SK-N-SH (cell line): ENCODE measurements at regions not wholly inside any gene's neighbourhood (a gene's known extent, or its start where the extent isn't known, plus 50 kb on each side); places are given as distances from the start of the nearest gene placed in this dataset.

Experiments
- CTCF ChIA-PET: fragments of 300-600, 350-600 bp; formaldehyde crosslinking; extraction: SDS; loops from one replicate; lab custom pipeline; 2021; lab: Yijun Ruan, JAX
- POLR2A ChIA-PET: fragments of 350-600 bp; sonication (Branson Sonifier 250); formaldehyde crosslinking; extraction: SDS; loops from one replicate; lab custom pipeline; 2020; ENCODE audit warnings: antibody characterized with exemption, inconsistent platforms; lab: Yijun Ruan, JAX
- DNase-seq: peaks from one replicate; pipeline ENCODE4 v3.0.0; 2012
- H2AFZ ChIP-seq: fragments of 200-600 bp; sonication (generic); 2 replicates; pipeline ENCODE4 v1.8.1; 2016; ENCODE audit warnings: antibody characterized with exemption, mild to moderate bottlenecking, low read depth
- H3F3A ChIP-seq: fragments of 200-600 bp; sonication (generic); replicated peaks from 2 replicates; pipeline ENCODE3; 2016; ENCODE audit warnings: antibody characterized with exemption, mild to moderate bottlenecking; ENCODE audit not compliant: insufficient read depth
- H3K27ac ChIP-seq, 2 experiments: fragments of 200-500 bp in 1 of 2; fragments of 200-600 bp in 1 of 2; sonication (Bioruptor generic) in 1 of 2; sonication (generic), shearing (Covaris generic) in 1 of 2; 2 replicates each; pipeline versions ENCODE4 v1.5.1 to v1.6.1; 2014 to 2016; ENCODE audit warnings: low read depth in 2 of 2, inconsistent platforms in 1 of 2, low read length in 1 of 2, mild to moderate bottlenecking in 1 of 2, mixed read lengths in 1 of 2
- H3K27me3 ChIP-seq: fragments of 200-600 bp; sonication (generic), shearing (Covaris generic); 2 replicates; pipeline ENCODE4 v1.6.1; 2016; ENCODE audit warnings: mixed run types; ENCODE audit not compliant: insufficient read depth
- H3K36me3 ChIP-seq, 2 experiments: fragments of 200-500 bp in 1 of 2; fragments of 200-600 bp in 1 of 2; sonication (Bioruptor generic) in 1 of 2; sonication (generic) in 1 of 2; replicated peaks in 1 of 2; 2 replicates each; pipeline versions ENCODE3 to v1.5.1; 2014 to 2016; ENCODE audit warnings: low read length in 1 of 2, mild to moderate bottlenecking in 1 of 2; ENCODE audit not compliant: insufficient read depth in 2 of 2, control insufficient read depth in 1 of 2
- H3K4me1 ChIP-seq, 2 experiments: fragments of 200-500 bp in 1 of 2; fragments of 200-600 bp in 1 of 2; sonication (Bioruptor generic) in 1 of 2; sonication (generic), shearing (Covaris generic) in 1 of 2; 2 replicates each; pipeline versions ENCODE4 v1.5.1 to v1.6.1; 2014 to 2016; ENCODE audit warnings: low read depth in 1 of 2, low read length in 1 of 2, mixed run types in 1 of 2; ENCODE audit not compliant: insufficient read depth in 2 of 2, control insufficient read depth in 1 of 2
- H3K4me2 ChIP-seq: fragments of 200-600 bp; sonication (generic), shearing (Covaris generic); 2 replicates; pipeline ENCODE4 v1.6.1; 2017; ENCODE audit warnings: mixed run types
- H3K4me3 ChIP-seq, 2 experiments: fragments of 200-500 bp in 1 of 2; fragments of 200-600 bp in 1 of 2; sonication (Bioruptor generic) in 1 of 2; sonication (generic), shearing (Covaris generic) in 1 of 2; 2 replicates each; pipeline versions ENCODE4 v1.5.1 to v1.8.1; 2014 to 2016; ENCODE audit warnings: low read depth in 2 of 2, inconsistent platforms in 1 of 2, low read length in 1 of 2, mild to moderate bottlenecking in 1 of 2, mixed read lengths in 1 of 2, moderate library complexity in 1 of 2
- H3K79me2 ChIP-seq: fragments of 200-600 bp; sonication (generic); 2 replicates; pipeline ENCODE4 v1.8.1; 2017; ENCODE audit warnings: mild to moderate bottlenecking; ENCODE audit not compliant: insufficient read depth
- H3K9ac ChIP-seq: fragments of 200-600 bp; sonication (generic); 2 replicates; pipeline ENCODE4 v1.6.1; 2017; ENCODE audit warnings: mixed run types
- H3K9me2 ChIP-seq: fragments of 200-600 bp; sonication (generic); 2 replicates; pipeline ENCODE4 v1.6.1; 2017; ENCODE audit warnings: mixed run types
- H3K9me3 ChIP-seq: fragments of 200-600 bp; sonication (generic); 2 replicates; pipeline ENCODE4 v1.6.1; 2017; ENCODE audit warnings: mixed run types, mild to moderate bottlenecking, moderate library complexity
- H4K20me1 ChIP-seq: fragments of 200-600 bp; sonication (generic); 2 replicates; pipeline ENCODE4 v1.6.1; 2017; ENCODE audit warnings: mild to moderate bottlenecking, mixed run types; ENCODE audit not compliant: insufficient read depth
- CTCF ChIP-seq: fragments of 200-600 bp; sonication (generic); IDR thresholded peaks from 2 replicates; pipeline ENCODE4 v1.6.1; 2017; ENCODE audit warnings: antibody characterized with exemption, mild to moderate bottlenecking, moderate library complexity
- ELF1 ChIP-seq: IDR thresholded peaks from 2 replicates; pipeline ENCODE4 v1.4.0; 2012
- EZH2phosphoT487 ChIP-seq: fragments of 200-600 bp; sonication (generic); IDR thresholded peaks from 2 replicates; pipeline ENCODE4 v1.6.1; 2017; ENCODE audit warnings: low read depth, mixed run types, mild to moderate bottlenecking, antibody characterized with exemption, moderate library complexity, borderline replicate concordance
- GATA2 ChIP-seq: sonication (generic); formaldehyde crosslinking; IDR thresholded peaks from 2 replicates; pipeline ENCODE4 v1.5.0; 2020; ENCODE audit warnings: mild to moderate bottlenecking, missing genetic modification reagents
- MEF2A ChIP-seq: IDR thresholded peaks from 2 replicates; pipeline ENCODE4 v1.4.0; 2012; ENCODE audit warnings: low read depth, borderline replicate concordance
- RAD21 ChIP-seq: IDR thresholded peaks from 2 replicates; pipeline ENCODE4 v1.6.1; 2012; ENCODE audit warnings: mild to moderate bottlenecking, low read length
- RFX5 ChIP-seq: IDR thresholded peaks from 2 replicates; pipeline ENCODE4 v1.6.1; 2012; ENCODE audit warnings: mild to moderate bottlenecking, improper control_type of control experiment, low read length
- SIN3A ChIP-seq: IDR thresholded peaks from 2 replicates; pipeline ENCODE4 v1.6.1; 2012; ENCODE audit warnings: low read depth, mild to moderate bottlenecking, low read length, moderate library complexity, borderline replicate concordance
- SMC3 ChIP-seq: IDR thresholded peaks from 2 replicates; pipeline ENCODE4 v1.6.1; 2012; ENCODE audit warnings: low read depth, low read length, improper control_type of control experiment
- TEAD4 ChIP-seq: IDR thresholded peaks from 2 replicates; pipeline ENCODE4 v1.4.0; 2012; ENCODE audit warnings: mild to moderate bottlenecking, borderline replicate concordance; ENCODE audit not compliant: insufficient read depth
- USF1 ChIP-seq: IDR thresholded peaks from 2 replicates; pipeline ENCODE4 v1.4.0; 2012; ENCODE audit warnings: low read depth, borderline replicate concordance
- ZBTB33 ChIP-seq: IDR thresholded peaks from 2 replicates; pipeline ENCODE4 v1.4.0; 2012; ENCODE audit warnings: low read depth, borderline replicate concordance
- WGBS: methylation state at CpG from one replicate; pipeline ENCODE4 v1.1.6; 2017; ENCODE audit warnings: low lambda C conversion rate; 5-methylcytosine and 5-hydroxymethylcytosine counted together
- TF ChIP-seq, protein P1 (sequence below): fragments of 150-350 bp; IDR thresholded peaks from 2 replicates; pipeline ENCODE4 v1.6.1; 2016; ENCODE audit warnings: mild to moderate bottlenecking, low read depth, low read length

DNA sequence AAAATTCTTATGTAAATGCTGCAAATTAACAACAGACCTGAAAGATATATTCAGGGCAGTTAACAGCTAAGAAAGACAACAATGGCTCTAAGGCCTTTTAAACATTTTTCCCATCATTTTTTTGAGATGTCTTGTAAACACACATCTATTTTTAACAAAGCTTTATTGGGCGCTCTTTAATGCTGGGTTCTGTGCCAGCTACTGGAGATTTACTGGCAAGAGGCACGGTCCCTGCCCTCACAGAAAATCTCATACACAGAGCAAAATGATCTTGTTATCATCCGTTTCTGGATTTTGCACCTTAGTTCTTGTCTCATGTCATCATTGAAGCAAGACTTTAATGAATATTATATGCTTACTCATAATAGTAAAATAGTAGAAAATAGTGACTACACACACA lies 1022.3 kb upstream of the WWC1 start:
- ChIA-PET CTCF (no interaction called here), POLR2A (no interaction called here)
- Histone ChIP-seq H3K9me3 (no peaks in the 10 kb centered on the region), H3F3A (no peaks in the 10 kb centered on the region), H4K20me1 (no peaks in the 10 kb centered on the region), H3K4me1 (no peaks in the 10 kb centered on the region; a peak in 1 of 4 replicates), H3K9ac (no peak overlapping the region), H3K36me3 (no peaks in the 10 kb centered on the region), H3K4me2 (no peak overlapping the region), H3K9me2 (no peaks in the 10 kb centered on the region), H3K27me3 (no peaks in the 10 kb centered on the region), H3K27ac (no peak overlapping the region), H3K4me3 (no peak overlapping the region), H3K79me2 (no peaks in the 10 kb centered on the region), H2AFZ (no peak overlapping the region)
- TF ChIP-seq, protein P1, sequence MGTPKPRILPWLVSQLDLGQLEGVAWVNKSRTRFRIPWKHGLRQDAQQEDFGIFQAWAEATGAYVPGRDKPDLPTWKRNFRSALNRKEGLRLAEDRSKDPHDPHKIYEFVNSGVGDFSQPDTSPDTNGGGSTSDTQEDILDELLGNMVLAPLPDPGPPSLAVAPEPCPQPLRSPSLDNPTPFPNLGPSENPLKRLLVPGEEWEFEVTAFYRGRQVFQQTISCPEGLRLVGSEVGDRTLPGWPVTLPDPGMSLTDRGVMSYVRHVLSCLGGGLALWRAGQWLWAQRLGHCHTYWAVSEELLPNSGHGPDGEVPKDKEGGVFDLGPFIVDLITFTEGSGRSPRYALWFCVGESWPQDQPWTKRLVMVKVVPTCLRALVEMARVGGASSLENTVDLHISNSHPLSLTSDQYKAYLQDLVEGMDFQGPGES: no peak
- no peak for TF ChIP-seq MEF2A
- TF ChIP-seq TEAD4: no peak
- TF ChIP-seq RAD21: no peak
- TF ChIP-seq SMC3: no peak
- no peak for TF ChIP-seq EZH2phosphoT487
- TF ChIP-seq GATA2 (CRISPR knock-in tag): no peak
- TF ChIP-seq ELF1: no peak
- no peak for TF ChIP-seq SIN3A
- no peak for TF ChIP-seq RFX5
- no peak for TF ChIP-seq ZBTB33
- no peak for TF ChIP-seq CTCF
- WGBS: 64% methylated on average over 3 of the region's 3 CpGs
- no peak for DNase-seq

GRCh38 chr5:167271081-167271480 lies 1020.4 kb upstream of the WWC1 start:
- no peak for DNase-seq
- Histone ChIP-seq H3K36me3 (no peaks in the 10 kb centered on the region), H3K4me1 (no peaks in the 10 kb centered on the region; a peak in 1 of 4 replicates), H3K27me3 (no peaks in the 10 kb centered on the region), H3K79me2 (no peaks in the 10 kb centered on the region), H3K4me3 (no peak overlapping the region), H3F3A (no peaks in the 10 kb centered on the region), H4K20me1 (no peaks in the 10 kb centered on the region), H2AFZ (no peak overlapping the region), H3K9ac (no peak overlapping the region), H3K9me2 (no peaks in the 10 kb centered on the region)
- TF ChIP-seq USF1: no peak
- no peak for TF ChIP-seq SIN3A
- TF ChIP-seq, all 33 proteins: peak for 0
- Histone ChIP-seq H3K9me3 (no peaks in the 10 kb centered on the region), H3K4me2 (no peak overlapping the region), H3K27ac (no peak overlapping the region)
- WGBS: 54% methylated on average over 3 of the region's 3 CpGs
- ChIA-PET POLR2A (no interaction called here), CTCF (interaction anchor here (0.6 to 0.8 kb wide), 2 partner anchors 10 to 1540 kb away, joined by 3 read pairs; no protein-coding TSS in a partner anchor)
